Mucosa of gallbladder (tissue), 1 donor: ENCODE measurements at regions not wholly inside any gene's neighbourhood (a gene's known extent, or its start where the extent isn't known, plus 50 kb on each side); places are given as distances from the start of the nearest gene placed in this dataset.
"Not testable (repeated sequence)": the region's sequence is repeated elsewhere in the genome, so short reads cannot be mapped to it uniquely, and the experiment has no call there.

ENCODE experiments used
- DNase-seq: peaks from one replicate; pipeline ENCODE4 v3.0.0-alpha.2; 2020; ENCODE audit warnings: low spot score
- donor health status: DM: no; HTN: no; CAD: no.

DNA sequence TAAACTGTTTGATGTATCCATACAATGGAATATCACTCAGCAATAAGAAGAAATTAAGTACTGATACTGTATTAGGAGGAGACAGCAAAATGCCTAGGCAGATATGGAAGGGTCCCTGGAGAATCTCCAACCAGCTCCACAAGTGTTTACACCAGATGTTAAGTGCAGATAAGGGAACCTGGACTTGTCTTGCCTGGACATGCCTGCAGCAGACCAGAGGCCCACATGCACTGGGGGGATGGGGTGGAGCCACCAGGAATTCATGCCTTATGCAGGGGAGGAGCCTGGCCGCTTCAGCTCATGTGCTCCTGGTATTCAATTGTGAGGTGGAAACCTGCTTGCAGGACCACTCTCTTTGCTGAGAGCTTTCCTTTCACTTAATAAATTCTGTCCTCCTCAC, 287.6 kb downstream of the LIPI start:
- DNase-seq, result not testable (repeated sequence)

GRCh38 chr21:13921455-13921854, 289.3 kb downstream of the LIPI start:
- not testable (repeated sequence) for DNase-seq

GRCh38 chr21:13907385-13907784, 297.8 kb downstream of the POTED start:
- not testable (repeated sequence) for DNase-seq

GRCh38 chr21:13896596-13897247, 287.1 kb downstream of the POTED start:
- DNase-seq, result not testable (repeated sequence)

DNA sequence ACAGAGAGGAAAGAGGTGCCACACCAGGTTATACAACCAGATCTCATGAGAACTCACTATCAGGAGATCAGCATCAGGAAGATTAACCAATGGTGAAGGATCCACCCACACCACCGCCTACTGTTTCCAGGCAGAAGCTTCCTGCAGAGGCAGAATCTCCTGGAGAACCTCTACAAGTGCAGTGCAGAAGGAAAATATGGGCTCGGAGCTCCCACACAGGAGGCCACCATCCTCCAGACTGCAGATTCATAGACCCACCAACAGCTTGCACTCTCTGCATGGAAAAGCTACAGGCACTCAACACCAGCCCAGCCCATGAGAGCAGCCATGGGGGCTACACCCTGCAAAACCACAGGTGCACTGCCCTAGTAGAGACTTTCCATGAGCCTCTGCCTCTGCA, 284.0 kb downstream of the POTED start:
- not testable (repeated sequence) for DNase-seq

GRCh38 chr21:13893025-13893424, 283.4 kb downstream of the POTED start:
- not testable (repeated sequence) for DNase-seq

GRCh38 chr21:13892146-13892751, 282.7 kb downstream of the POTED start:
- not testable (repeated sequence) for DNase-seq

DNA sequence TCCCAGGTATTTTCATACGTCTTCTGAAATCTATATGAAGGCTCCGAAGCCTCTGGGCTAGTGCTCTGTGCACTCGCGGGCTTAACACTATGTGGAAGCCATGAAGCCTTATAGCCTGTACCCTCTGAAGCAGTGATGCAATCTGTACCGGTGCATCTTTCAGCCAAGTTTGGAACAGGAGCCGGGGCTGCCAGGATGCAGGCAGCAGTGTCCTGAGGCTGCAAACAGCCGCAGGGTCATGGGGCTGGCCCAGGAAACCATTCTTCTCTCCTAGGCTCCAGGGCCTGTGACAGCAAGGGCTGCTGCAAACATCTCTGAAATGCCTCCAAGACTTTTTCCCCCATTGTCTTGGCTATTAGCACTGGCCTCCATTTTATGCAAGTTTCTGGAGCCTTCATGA, 279.6 kb downstream of the POTED start:
- not testable (repeated sequence) for DNase-seq

- not testable (repeated sequence) for DNase-seq
Observed at GRCh38 chr21:13883641-13884395, 274.2 kb downstream of the POTED start.

DNA sequence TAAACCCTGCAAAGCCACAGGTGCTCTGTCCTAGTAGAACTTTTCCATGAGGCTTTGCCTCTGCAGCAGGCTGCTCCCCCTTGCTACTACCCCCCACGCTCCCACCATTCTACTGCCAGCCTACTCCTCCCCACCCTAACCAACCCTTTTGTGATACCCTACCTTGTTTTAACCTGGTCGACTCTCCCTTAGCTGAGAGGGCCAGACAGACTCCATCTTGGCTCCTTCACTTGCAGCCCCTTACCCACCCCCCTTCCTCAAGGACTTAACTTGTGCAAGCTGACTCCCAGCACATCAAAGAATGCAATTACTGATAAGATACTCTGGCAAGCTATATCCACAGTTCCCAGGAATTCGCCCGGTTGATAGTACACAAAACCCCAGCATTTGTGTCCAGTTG, 267.9 kb downstream of the POTED start:
- not testable (repeated sequence) for DNase-seq

GRCh38 chr21:13876999-13877398, 267.4 kb downstream of the POTED start:
- DNase-seq, result not testable (repeated sequence)

GRCh38 chr21:13874001-13874400, 264.4 kb downstream of the POTED start:
- DNase-seq, result not testable (repeated sequence)

- no peak for DNase-seq
Observed at GRCh38 chr21:13854638-13855037, 245.1 kb downstream of the POTED start.

GRCh38 chr21:13850808-13851207, 241.2 kb downstream of the POTED start:
- not testable (repeated sequence) for DNase-seq

DNA sequence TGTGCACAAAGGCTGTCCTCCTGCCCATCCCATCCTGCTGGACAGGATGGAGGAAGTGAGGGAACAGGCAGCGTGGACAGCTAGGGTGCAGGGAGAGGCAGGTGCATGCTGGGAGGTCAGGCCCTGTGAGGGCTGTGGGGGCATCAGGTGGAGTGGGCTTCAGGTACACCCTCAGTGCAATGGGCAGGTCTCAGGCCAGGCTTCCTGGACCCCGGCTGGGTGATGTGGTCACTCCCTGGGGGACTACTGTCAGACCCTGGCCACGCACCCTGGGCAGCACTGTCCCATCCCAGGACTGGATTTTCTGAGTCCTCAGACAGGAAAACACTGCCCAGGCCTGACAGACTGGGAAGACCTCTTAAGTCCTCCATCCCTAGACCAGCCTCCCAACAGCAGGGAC, 239.9 kb downstream of the POTED start:
- not testable (repeated sequence) for DNase-seq

GRCh38 chr21:13846718-13847117, 237.1 kb downstream of the POTED start:
- DNase-seq, result not testable (repeated sequence)

DNA sequence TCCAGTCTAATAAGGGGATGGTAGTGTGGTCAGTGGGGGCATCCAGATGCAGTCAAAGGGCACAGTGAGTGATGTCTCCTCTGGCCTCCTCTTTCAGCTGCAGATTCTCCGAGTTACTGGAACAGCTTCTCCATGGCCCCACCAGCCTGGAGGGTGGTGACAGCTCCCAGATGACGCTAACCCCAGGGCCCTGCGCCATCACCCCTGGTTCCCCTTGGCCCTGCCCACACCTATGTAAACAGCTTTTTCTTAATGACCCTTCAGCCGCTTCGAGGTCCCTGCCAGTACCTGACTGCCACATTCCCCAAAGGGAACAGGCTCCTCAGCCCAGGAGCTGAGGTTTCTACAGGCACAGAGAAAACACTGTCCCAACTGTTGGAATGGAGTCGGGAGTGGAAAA, 235.0 kb downstream of the POTED start:
- DNase-seq, result not testable (repeated sequence)

GRCh38 chr21:13843081-13843480, 233.5 kb downstream of the POTED start:
- DNase-seq, result not testable (repeated sequence)

DNA sequence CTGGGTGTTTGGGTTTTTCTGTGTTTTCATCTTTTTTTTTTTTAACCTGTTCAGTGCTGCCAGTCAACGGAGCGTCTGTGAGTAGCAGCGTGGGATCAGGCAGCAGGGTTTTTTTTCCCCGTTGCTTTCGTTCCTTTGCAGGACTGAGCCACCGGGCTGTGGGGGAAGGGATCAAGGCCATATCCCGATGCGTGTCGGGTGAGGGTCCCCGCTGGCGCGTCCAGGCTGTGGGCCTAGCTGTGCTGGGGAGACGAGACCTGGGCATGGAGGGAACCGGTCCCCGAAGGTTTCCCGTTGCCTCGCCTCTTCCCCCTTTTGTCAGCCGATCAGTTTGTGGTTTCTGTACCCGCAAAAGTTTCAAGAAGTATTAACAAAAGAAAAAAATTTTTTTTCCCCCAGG, 218.1 kb downstream of the POTED start:
- DNase-seq, result not testable (repeated sequence)

DNA sequence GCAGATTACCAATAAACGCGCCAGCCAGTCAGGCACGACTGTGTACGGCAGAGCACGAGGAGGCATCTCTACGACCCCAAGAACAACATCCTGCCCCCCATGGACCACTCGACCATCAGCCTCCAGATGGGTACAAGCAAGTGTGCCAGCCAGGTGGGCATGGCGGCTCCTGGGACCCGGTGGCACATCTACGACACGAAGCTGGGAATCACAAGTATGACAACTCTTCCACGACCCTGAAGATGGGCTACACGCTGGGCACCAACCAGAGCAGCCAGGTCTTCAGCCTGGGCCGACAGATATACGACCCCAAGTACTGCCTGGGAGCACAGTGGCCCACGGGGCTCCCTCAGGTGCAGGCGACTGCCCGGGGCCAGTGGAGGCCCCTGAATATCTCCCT, 217.6 kb downstream of the POTED start:
- no peak for DNase-seq

DNA sequence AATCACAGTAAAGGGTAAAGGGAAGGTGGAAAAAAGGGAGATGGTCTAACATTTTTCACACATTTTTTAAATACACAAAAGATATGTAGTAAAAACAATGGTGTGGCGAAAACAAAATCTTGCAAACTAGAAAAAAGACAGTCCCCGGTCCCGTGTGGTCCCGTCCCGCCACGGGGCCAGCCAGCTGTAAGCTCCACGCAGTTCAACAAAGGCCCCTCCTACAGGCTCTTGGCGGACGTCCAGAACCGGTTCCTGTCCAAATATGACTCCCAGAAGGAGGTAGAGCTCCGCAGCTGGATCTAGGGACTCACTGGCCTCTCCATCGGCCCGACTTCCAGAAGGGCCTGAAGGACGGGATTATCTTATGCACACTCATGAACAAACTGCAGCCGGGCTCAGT, 216.9 kb downstream of the POTED start:
- DNase-seq, result not testable (repeated sequence)

DNA sequence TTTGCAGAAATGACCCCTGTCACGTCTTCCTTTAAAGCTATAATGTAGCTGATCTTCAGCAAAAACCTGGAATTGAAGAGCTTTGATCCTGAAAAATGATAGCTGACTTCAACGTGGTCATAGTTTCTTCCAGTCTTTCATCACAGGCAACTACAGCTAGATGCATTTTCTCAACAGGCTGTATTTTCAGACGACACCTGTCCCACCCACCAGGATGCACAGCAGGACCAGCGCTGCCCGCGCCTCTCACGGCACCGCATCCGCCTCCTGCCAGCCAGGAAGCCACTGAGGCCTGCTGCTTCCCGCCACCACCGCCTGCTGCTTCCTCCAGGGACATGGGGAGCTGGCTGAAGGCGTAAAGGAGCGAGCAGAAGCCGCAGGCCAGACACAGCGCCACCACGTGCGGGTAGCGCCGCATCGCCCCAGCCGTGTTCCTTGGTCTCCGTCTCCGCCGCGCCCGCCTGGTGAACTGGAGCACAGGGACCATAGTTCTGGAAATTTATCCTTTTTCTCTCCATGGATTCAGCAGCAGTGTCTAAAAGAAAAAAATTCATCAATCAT, 215.7 kb downstream of the POTED start:
- DNase-seq, result not testable (repeated sequence)
